Esophagus muscularis mucosa (tissue), 4 donors: ENCODE measurements at regions not wholly inside any gene's neighbourhood (a gene's known extent, or its start where the extent isn't known, plus 50 kb on each side); places are given as distances from the start of the nearest gene placed in this dataset.

Experiments
- EP300 ChIP-seq: sonication (generic); formaldehyde crosslinking; IDR thresholded peaks from one replicate; pipeline ENCODE4 v1.6.1; 2017; ENCODE audit warnings: antibody characterized with exemption
- POLR2A ChIP-seq: fragments of 450-650 bp; IDR thresholded peaks from one replicate; pipeline ENCODE4 v1.6.1; 2017; ENCODE audit warnings: antibody characterized with exemption, moderate library complexity, mild to moderate bottlenecking, low read depth
- POLR2AphosphoS5 ChIP-seq, 2 donors: sonication (generic); formaldehyde crosslinking; IDR thresholded peaks; one replicate each; pipeline ENCODE4 v1.6.1; 2017; ENCODE audit warnings: antibody characterized with exemption in 2 of 2
- TF ChIP-seq, protein P1 (sequence below), 3 experiments: fragments of 200-600 bp in 2 of 3; fragments of 450-650 bp in 1 of 3; sonication (generic) in 2 of 3; IDR thresholded peaks; one replicate each; pipeline ENCODE4 v1.5.1; 2017 to 2019; ENCODE audit warnings: antibody characterized with exemption in 3 of 3, mild to moderate bottlenecking in 2 of 3, moderate library complexity in 1 of 3

DNA sequence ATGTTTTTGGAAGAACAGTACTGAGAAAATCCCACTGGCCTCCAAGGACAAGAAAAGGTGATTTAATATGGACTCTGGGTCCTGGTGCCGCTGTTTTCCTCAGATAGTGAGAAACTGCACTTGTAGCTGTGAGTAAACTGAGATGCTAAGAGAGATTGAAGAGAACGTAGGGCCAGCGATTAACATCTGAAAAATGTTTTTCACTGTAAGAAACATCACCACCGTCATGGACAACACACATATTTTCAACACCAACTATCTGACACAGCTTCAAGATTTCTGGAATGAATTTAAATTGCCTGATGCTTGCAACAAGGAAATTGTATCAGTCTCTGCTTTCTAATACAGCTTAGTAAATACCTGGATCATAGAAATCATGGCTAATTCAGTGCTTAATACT, 158.2 kb upstream of the SMIM31 start:
- TF ChIP-seq, protein P1, sequence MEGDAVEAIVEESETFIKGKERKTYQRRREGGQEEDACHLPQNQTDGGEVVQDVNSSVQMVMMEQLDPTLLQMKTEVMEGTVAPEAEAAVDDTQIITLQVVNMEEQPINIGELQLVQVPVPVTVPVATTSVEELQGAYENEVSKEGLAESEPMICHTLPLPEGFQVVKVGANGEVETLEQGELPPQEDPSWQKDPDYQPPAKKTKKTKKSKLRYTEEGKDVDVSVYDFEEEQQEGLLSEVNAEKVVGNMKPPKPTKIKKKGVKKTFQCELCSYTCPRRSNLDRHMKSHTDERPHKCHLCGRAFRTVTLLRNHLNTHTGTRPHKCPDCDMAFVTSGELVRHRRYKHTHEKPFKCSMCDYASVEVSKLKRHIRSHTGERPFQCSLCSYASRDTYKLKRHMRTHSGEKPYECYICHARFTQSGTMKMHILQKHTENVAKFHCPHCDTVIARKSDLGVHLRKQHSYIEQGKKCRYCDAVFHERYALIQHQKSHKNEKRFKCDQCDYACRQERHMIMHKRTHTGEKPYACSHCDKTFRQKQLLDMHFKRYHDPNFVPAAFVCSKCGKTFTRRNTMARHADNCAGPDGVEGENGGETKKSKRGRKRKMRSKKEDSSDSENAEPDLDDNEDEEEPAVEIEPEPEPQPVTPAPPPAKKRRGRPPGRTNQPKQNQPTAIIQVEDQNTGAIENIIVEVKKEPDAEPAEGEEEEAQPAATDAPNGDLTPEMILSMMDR (IDR thresholded peaks at IDR 0.05), result no peak
- no peak for TF ChIP-seq POLR2AphosphoS5 (IDR thresholded peaks at IDR 0.05)
- TF ChIP-seq POLR2A, result no peak
- no peak for TF ChIP-seq EP300
